Kidney epithelial cell (primary cell): ENCODE measurements at regions not wholly inside any gene's neighbourhood (a gene's known extent, or its start where the extent isn't known, plus 50 kb on each side); places are given as distances from the start of the nearest gene placed in this dataset.

Experiments used
- DNase-seq: peaks from one replicate; pipeline ENCODE4 v3.0.0-alpha.2; 2010; ENCODE audit warnings: low read depth
- H3K27me3 ChIP-seq: 2 replicates; pipeline ENCODE4 v1.6.0; 2011; ENCODE audit warnings: low read length; ENCODE audit not compliant: control insufficient read depth, insufficient read depth
- H3K36me3 ChIP-seq: 2 replicates; pipeline ENCODE4 v1.5.1; 2011; ENCODE audit warnings: low read length; ENCODE audit not compliant: control insufficient read depth, insufficient read depth
- H3K4me3 ChIP-seq: 2 replicates; pipeline ENCODE4 v1.5.1; 2011; ENCODE audit warnings: low read depth, mild to moderate bottlenecking, control low read depth, low read length
- TF ChIP-seq, protein P1 (sequence below): IDR thresholded peaks from 2 replicates; pipeline ENCODE4 v1.5.1; 2011; ENCODE audit warnings: mild to moderate bottlenecking, moderate library complexity, low read length, control low read depth, inconsistent platforms; ENCODE audit not compliant: insufficient read depth, poor library complexity, severe bottlenecking

GRCh38 chr11:25991476-25991875 is 340.5 kb upstream of the ANO3 start:
- DNase-seq: no peak
- H3K27me3 ChIP-seq: no peaks in the 10 kb centered on the region
- TF ChIP-seq, protein P1, sequence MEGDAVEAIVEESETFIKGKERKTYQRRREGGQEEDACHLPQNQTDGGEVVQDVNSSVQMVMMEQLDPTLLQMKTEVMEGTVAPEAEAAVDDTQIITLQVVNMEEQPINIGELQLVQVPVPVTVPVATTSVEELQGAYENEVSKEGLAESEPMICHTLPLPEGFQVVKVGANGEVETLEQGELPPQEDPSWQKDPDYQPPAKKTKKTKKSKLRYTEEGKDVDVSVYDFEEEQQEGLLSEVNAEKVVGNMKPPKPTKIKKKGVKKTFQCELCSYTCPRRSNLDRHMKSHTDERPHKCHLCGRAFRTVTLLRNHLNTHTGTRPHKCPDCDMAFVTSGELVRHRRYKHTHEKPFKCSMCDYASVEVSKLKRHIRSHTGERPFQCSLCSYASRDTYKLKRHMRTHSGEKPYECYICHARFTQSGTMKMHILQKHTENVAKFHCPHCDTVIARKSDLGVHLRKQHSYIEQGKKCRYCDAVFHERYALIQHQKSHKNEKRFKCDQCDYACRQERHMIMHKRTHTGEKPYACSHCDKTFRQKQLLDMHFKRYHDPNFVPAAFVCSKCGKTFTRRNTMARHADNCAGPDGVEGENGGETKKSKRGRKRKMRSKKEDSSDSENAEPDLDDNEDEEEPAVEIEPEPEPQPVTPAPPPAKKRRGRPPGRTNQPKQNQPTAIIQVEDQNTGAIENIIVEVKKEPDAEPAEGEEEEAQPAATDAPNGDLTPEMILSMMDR: no peak
- no peak overlapping the region for H3K4me3 ChIP-seq
- no peaks in the 10 kb centered on the region for H3K36me3 ChIP-seq

DNA sequence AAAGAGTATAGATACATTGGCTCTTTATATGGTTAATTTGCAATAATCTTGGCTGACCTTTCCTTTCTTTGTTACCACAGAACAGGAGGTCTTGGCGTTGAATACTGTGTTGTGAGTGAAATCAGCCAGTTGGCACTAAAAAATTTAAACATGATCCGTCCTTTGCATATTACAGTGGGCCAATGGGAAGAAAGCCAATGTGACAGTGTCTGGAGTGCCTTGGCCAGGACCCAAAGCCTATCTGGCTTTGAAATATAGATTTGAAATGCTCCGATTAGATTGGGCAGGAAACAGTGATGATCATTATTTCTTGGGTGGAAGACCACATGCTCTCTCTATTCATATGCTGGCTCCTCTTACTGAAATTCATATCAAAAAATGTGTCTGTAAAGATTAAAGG is 339.6 kb upstream of the ANO3 start:
- no peaks in the 10 kb centered on the region for H3K36me3 ChIP-seq
- no peaks in the 10 kb centered on the region for H3K27me3 ChIP-seq
- no peak overlapping the region for H3K4me3 ChIP-seq
- TF ChIP-seq, protein P1: no peak
- no peak for DNase-seq

DNA sequence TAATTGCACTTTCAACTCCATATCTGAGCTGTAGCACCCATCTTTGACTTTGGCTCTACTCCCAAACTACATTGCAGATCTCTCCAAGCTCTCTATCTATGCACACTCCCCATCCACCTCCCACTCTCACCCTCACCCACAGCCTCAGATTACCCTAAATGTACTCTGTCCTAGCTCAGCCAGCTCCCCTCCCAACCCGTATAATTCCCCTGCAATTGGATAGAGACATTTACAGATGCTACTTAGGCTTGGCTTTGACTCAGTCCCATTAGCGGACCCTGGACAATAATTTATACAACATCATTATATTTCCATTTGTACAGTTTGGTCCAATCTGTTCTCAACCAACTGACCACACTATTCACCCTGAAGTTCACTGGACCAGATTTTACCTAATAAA is 338.9 kb upstream of the ANO3 start:
- DNase-seq: no peak
- Histone ChIP-seq H3K27me3 (no peaks in the 10 kb centered on the region), H3K36me3 (no peaks in the 10 kb centered on the region)

DNA sequence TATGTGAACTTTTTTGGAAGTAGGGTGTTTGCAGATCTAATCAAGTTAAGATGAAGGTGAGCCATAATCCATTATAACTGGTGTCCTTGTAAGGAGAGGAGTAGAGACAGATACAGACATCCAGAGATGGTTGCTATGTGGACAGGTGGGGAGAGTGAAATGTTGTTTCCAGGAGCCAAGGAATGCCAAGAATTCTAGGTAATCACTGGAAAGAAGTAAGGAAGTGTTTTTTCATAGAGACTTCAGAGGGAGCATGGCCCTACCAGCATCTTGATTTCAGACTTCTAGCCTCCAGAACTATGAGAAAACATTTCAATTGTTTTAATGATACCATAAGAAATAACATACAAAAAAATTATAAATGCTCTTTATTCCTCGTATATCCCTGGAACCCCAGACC is 320.5 kb upstream of the ANO3 start:
- TF ChIP-seq, protein P1: no peak

More for the DNA sequence above, 338.9 kb upstream of the ANO3 start:
- TF ChIP-seq, protein P1: no peak
- no peak overlapping the region for H3K4me3 ChIP-seq

GRCh38 chr11:26014456-26015115 is 317.3 kb upstream of the ANO3 start:
- Histone ChIP-seq H3K36me3 (no peaks in the 10 kb centered on the region), H3K27me3 (no peaks in the 10 kb centered on the region), H3K4me3 (no peak overlapping the region)
- TF ChIP-seq, protein P1: no peak
- no peak for DNase-seq

More for the DNA sequence above, 320.5 kb upstream of the ANO3 start:
- Histone ChIP-seq H3K36me3 (no peaks in the 10 kb centered on the region), H3K4me3 (no peak overlapping the region), H3K27me3 (no peaks in the 10 kb centered on the region)
- no peak for DNase-seq

DNA sequence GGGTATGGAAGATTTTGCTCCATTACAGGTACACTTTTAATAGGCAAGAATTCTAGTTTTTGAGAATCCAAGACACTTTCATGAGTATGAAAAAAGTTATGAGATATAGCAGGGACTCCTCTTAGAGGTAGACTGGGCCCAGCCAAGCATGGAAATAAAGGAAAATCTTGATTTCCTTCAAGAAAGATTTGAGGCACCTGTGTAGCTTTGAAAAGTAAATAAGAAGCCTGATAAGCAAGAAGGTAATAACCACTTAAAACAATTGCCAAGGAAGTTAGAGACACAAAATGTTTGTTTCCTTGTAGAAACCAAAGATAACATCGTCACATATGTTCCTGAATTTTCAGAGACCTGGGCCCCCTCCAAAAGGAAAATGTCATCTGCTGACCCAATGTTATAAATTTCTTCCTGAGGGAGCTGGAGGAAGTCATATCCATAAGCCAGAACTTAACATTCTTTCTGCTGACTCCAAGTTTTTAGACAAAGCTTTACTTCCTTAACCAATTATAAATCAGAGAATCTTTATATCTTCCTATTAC is 314.5 kb upstream of the ANO3 start:
- no peak overlapping the region for H3K4me3 ChIP-seq
- TF ChIP-seq, protein P1: no peak
- no peak for DNase-seq
- H3K36me3 ChIP-seq: no peaks in the 10 kb centered on the region
- no peaks in the 10 kb centered on the region for H3K27me3 ChIP-seq
